ENCODE measurements at regions not wholly inside any gene's neighbourhood (a gene's known extent, or its start where the extent isn't known, plus 50 kb on each side); places are given as distances from the start of the nearest gene placed in this dataset.
A peak's percentile ranks its signal among the peaks of the same experiment; 100 is the strongest.

- no peak for DNase-seq (ENCODE audit: low read depth)
Measured at GRCh38 chr15:100810831-100811230, 68.8 kb upstream of the ALDH1A3 start.

- no peak for DNase-seq (ENCODE audit: low read depth)
Measured at GRCh38 chr15:100812802-100813201, 66.8 kb upstream of the ALDH1A3 start.

- peak; percentile 45 for DNase-seq (ENCODE audit: low read depth)
Measured at GRCh38 chr15:100818927-100819326, 60.7 kb upstream of the ALDH1A3 start.

GRCh38 chr15:100820528-100820927 lies 59.1 kb upstream of the ALDH1A3 start:
- DNase-seq (ENCODE audit: low read depth): no peak

- DNase-seq (ENCODE audit: low read depth): no peak
Measured at GRCh38 chr15:100821327-100821726, 58.3 kb upstream of the ALDH1A3 start.

GRCh38 chr15:100824211-100824610 lies 55.4 kb upstream of the ALDH1A3 start:
- DNase-seq (ENCODE audit: low read depth): no peak

GRCh38 chr15:100829457-100829856 lies 50.2 kb upstream of the ALDH1A3 start:
- DNase-seq (ENCODE audit: low read depth): no peak
